GM10248 (cell line): ENCODE measurements at regions not wholly inside any gene's neighbourhood (a gene's known extent, or its start where the extent isn't known, plus 50 kb on each side); places are given as distances from the start of the nearest gene placed in this dataset.

Experiments used
- CTCF ChIA-PET: fragments of 300-600 bp; sonication (Branson Sonifier 250); formaldehyde crosslinking; extraction: SDS; loops from one replicate; lab custom pipeline; 2021; ENCODE audit warnings: antibody characterized with exemption; lab: Yijun Ruan, JAX
- POLR2A ChIA-PET: fragments of 350-650 bp; sonication (Branson Sonifier 250); formaldehyde crosslinking; extraction: SDS; loops from one replicate; lab custom pipeline; 2020; ENCODE audit warnings: antibody characterized with exemption; lab: Yijun Ruan, JAX
- DNase-seq: peaks from one replicate; pipeline ENCODE4 v3.0.0; 2012; ENCODE audit errors: extremely low spot score
- CTCF ChIP-seq: IDR thresholded peaks from 2 replicates; pipeline ENCODE4 v1.5.1; 2012; ENCODE audit warnings: mild to moderate bottlenecking, low read depth; ENCODE audit errors: extremely low read depth, missing control alignments, control extremely low read depth

DNA sequence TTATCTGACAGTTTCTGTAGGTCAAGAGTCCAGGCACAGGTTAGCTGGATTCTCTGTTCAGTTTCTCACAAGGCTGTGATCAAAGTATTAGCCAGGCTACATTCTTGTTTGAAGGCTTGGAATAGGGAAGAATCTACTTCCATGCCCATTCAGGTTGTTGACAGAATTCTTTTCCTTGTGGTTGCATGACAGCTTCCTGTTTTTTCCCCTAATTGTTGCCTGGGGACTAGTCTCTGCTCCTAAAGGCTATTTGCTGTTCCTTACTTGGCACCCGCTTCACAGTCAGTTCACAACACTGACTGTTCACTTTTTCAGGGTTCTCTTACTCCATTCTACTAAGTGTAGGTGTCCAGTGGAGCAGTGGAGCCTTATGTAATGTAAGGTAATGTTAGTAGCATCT is 115.4 kb upstream of the GBE1 start:
- CTCF ChIA-PET: no interaction called here
- no peak for TF ChIP-seq CTCF
- POLR2A ChIA-PET: no interaction called here
- no peak for DNase-seq

DNA sequence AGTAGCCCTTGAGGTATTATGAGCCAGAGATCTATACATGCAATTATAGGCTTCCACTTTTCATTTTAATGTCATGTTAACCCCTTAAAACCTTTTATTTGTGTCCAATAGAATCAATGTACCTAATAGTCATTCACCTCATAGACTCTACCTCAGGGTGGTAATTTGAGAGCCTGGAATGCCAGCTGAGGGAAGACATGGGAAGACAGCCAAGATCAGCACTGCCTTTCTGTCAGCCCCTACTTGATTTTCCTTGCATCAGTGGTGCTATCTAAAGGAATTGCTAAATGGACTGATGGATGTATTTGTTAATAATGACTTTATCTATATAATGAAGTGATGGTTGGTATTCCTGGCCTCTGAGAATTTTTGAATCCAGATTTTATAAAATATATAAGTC is 113.3 kb upstream of the GBE1 start:
- no peak for DNase-seq
- ChIA-PET CTCF (interaction anchor here (0.9 to 2.4 kb wide), 3 partner anchors 9 to 35 kb away, joined by 4 to 6 read pairs (median 6); no protein-coding TSS in a partner anchor), POLR2A (no interaction called here)
- no peak for TF ChIP-seq CTCF

GRCh38 chr3:81872566-81872965 is 111.1 kb upstream of the GBE1 start:
- no peak for TF ChIP-seq CTCF
- ChIA-PET CTCF (interaction anchor here (1.9 kb wide), 1 partner anchor 10 kb away, joined by 10 read pairs; no protein-coding TSS in a partner anchor), POLR2A (no interaction called here)
- DNase-seq: no peak

- ChIA-PET CTCF (interaction anchor here (1.9 kb wide), 1 partner anchor 9 kb away, joined by 10 read pairs; no protein-coding TSS in a partner anchor), POLR2A (no interaction called here)
- TF ChIP-seq CTCF: no peak
- no peak for DNase-seq
Measured at GRCh38 chr3:81871358-81872155, 110.1 kb upstream of the GBE1 start.

DNA sequence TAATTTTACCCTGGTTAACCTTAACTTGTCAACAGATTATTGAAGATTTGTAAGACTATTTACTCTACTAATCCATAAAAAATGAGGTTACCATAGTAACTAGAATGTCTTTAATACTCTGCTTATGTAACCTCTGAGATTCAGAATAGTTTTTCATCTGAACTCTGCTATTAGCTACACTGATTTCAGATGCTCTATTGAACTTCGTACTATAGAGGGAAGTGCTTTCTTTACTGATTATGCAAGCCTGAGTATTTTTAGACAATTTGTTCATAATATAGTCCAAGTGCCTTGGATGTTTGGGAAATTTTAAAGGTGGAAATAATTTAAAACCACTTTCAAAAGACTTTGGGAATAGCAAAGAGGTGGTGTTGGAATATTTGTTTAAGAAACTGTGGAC is 107.9 kb upstream of the GBE1 start:
- CTCF ChIA-PET: interaction anchor here (1.0 kb wide), 1 partner anchor 11 kb away, joined by 3 read pairs; no protein-coding TSS in a partner anchor
- TF ChIP-seq CTCF: no peak
- POLR2A ChIA-PET: no interaction called here
- no peak for DNase-seq

DNA sequence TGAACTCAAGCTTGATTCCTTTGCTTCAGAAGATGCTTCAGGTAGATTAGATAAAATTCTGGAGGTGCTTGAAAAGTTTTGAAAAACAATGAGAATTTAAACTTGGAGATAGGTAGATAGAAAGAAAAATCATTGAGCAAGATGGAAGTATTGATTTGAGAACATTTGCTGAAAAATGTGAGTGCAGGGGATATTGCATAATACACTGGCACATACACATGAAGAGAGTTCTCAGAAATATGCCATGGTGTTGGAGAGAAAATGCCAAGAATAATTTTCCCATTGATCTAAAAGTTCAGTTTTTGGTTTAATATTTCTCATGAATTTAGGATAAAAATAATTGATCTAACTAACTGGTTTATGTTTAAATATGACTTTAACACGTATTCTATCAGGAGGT is 107.2 kb upstream of the GBE1 start:
- TF ChIP-seq CTCF: no peak
- ChIA-PET POLR2A (no interaction called here), CTCF (no interaction called here)
- DNase-seq: no peak
